ENCODE measurements at regions not wholly inside any gene's neighbourhood (a gene's known extent, or its start where the extent isn't known, plus 50 kb on each side); places are given as distances from the start of the nearest gene placed in this dataset.

DNA sequence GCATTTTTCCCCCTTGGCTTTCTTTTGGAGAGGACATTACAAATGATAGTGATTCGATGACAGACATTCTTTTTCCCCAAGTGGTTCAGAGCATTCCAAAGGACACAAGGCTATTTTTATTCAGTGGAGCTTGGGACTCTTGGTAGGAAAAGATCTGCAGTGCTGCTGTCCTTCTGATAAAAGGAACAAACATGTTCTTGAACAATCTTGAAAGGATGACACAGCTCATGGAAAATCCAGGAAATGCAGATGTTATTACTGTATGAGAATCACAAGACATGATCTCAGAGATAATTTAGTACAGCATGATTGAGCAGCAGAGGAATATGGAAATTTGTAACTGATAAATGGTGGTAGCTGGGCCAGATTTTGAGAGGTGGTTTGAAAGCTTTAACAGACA is 96.2 kb upstream of the RFC3 start:
- no peak for TF ChIP-seq CTCF (IDR thresholded peaks at IDR 0.05)
- no peak for TF ChIP-seq POLR2A (IDR thresholded peaks at IDR 0.05)

All from uterus (tissue), 2 donors.